Upper lobe of left lung (tissue), 6 donors: ENCODE measurements at regions not wholly inside any gene's neighbourhood (a gene's known extent, or its start where the extent isn't known, plus 50 kb on each side); places are given as distances from the start of the nearest gene placed in this dataset.

Experiments
- ATAC-seq, 2 donors: fragments of 200-7000 bp; cut with Tn5 transposase; one replicate each; pipeline ENCODE4 v1.9.1; 2022; ENCODE audit warnings: mild to moderate bottlenecking in 2 of 2, moderate library complexity in 2 of 2; ENCODE audit not compliant: low FRiP score in 2 of 2
- DNase-seq, 2 donors: peaks; one replicate each; pipeline ENCODE4 v3.0.0-alpha.2; 2019 to 2020
- H3K27ac ChIP-seq, 4 donors: fragments of 200-600 bp; sonication (generic); one replicate each; pipeline ENCODE4 v1.5.1; 2016 to 2019
- H3K27me3 ChIP-seq, 4 donors: fragments of 200-600 bp; sonication (generic); one replicate each; pipeline ENCODE4 v1.5.1; 2017 to 2019
- H3K36me3 ChIP-seq, 4 donors: fragments of 200-600 bp; sonication (generic); one replicate each; pipeline ENCODE4 v1.5.1; 2016 to 2019
- H3K4me1 ChIP-seq, 4 donors: fragments of 200-600 bp; sonication (generic); one replicate each; pipeline ENCODE4 v1.5.1; 2018 to 2019
- H3K4me3 ChIP-seq, 4 donors: fragments of 200-600 bp; sonication (generic); one replicate each; pipeline ENCODE4 v1.5.1; 2017 to 2019; ENCODE audit warnings: mild to moderate bottlenecking in 2 of 4, moderate library complexity in 1 of 4
- H3K9me3 ChIP-seq, 4 donors: fragments of 200-600 bp; sonication (generic); one replicate each; pipeline ENCODE4 v1.5.1; 2018 to 2019
- CTCF ChIP-seq, 6 experiments: fragments of 450-650 bp in 4 of 6; fragments of 200-600 bp in 2 of 6; sonication (generic) in 2 of 6; IDR thresholded peaks; one replicate each; pipeline ENCODE4 v1.5.1; 2016 to 2019; ENCODE audit warnings: antibody characterized with exemption in 6 of 6
- EP300 ChIP-seq, 4 donors: sonication (generic); formaldehyde crosslinking; IDR thresholded peaks; one replicate each; pipeline ENCODE4 v1.5.1; 2017; ENCODE audit warnings: antibody characterized with exemption in 4 of 4, control low read depth in 2 of 4
- POLR2A ChIP-seq, 4 donors: fragments of 450-650 bp; IDR thresholded peaks; one replicate each; pipeline ENCODE4 v1.5.1; 2016 to 2017; ENCODE audit warnings: antibody characterized with exemption in 4 of 4, mild to moderate bottlenecking in 2 of 4
- POLR2AphosphoS5 ChIP-seq, 2 donors: sonication (generic); formaldehyde crosslinking; IDR thresholded peaks; one replicate each; pipeline ENCODE4 v1.5.1; 2017; ENCODE audit warnings: antibody characterized with exemption in 2 of 2
- WGBS, 2 donors: methylation state at CpG; one replicate each; pipeline ENCODE4 v1.1.5; 2017 to 2018; 5-methylcytosine and 5-hydroxymethylcytosine counted together
- donor health status: DM: no; HTN: no; CAD: no; lungs with moderate emphysema.
- donor health status: DM: no; HTN: yes; CAD: no; lungs with severe emphysema.

GRCh38 chr3:64815789-64816188, 128.0 kb upstream of the ADAMTS9 start:
- Histone ChIP-seq H3K4me3 (no peak overlapping the region), H3K27ac (peak overlapping the region in 1 of 4 donors; percentile 8), H3K36me3 (no peaks in the 10 kb centered on the region), H3K9me3 (no peaks in the 10 kb centered on the region), H3K4me1 (peaks cover 0 to 2% (median 0%) of the 10 kb centered on the region in 4 donors), H3K27me3 (no peaks in the 10 kb centered on the region)
- ATAC-seq (no peak), DNase-seq (no peak)
- TF ChIP-seq CTCF (IDR thresholded peaks at IDR 0.05) (no peak), POLR2AphosphoS5 (IDR thresholded peaks at IDR 0.05) (no peak), POLR2A (IDR thresholded peaks at IDR 0.05) (no peak), EP300 (IDR thresholded peaks at IDR 0.05) (no peak)
- 61 to 64% methylated on average over 4 of the region's 4 CpGs for WGBS, 2 donors

- peak in 1 of 2 donors; percentile 19 for ATAC-seq
- DNase-seq, result no peak
- WGBS, 2 donors, result 39 to 40% methylated on average over 3 of the region's 3 CpGs
- H3K27ac ChIP-seq, result peak overlapping the region in 1 of 4 donors; percentile 11
- H3K4me1 ChIP-seq, result peaks cover 0 to 2% (median 0%) of the 10 kb centered on the region in 4 donors
- no peak overlapping the region for H3K4me3 ChIP-seq
- H3K27me3 ChIP-seq, result no peaks in the 10 kb centered on the region
- TF ChIP-seq POLR2AphosphoS5 (IDR thresholded peaks at IDR 0.05), result peak in 1 of 2 donors; percentile 81
- TF ChIP-seq EP300 (IDR thresholded peaks at IDR 0.05), result no peak
- H3K36me3 ChIP-seq, result no peaks in the 10 kb centered on the region
- no peaks in the 10 kb centered on the region for H3K9me3 ChIP-seq
Measured at GRCh38 chr3:64815195-64815631, 127.4 kb upstream of the ADAMTS9 start.

- no peak for DNase-seq
- no peaks in the 10 kb centered on the region for H3K9me3 ChIP-seq
- ATAC-seq, result no peak
- peak overlapping the region in 1 of 4 donors; percentile 46 for H3K27ac ChIP-seq
- peaks cover 0 to 2% (median 0%) of the 10 kb centered on the region in 4 donors for H3K4me1 ChIP-seq
- 74 to 86% methylated on average over 2 of the region's 2 CpGs for WGBS, 2 donors
- no peaks in the 10 kb centered on the region for H3K36me3 ChIP-seq
- no peak for TF ChIP-seq CTCF (IDR thresholded peaks at IDR 0.05)
- TF ChIP-seq EP300 (IDR thresholded peaks at IDR 0.05), result no peak
- no peak for TF ChIP-seq POLR2A (IDR thresholded peaks at IDR 0.05)
- no peak for TF ChIP-seq POLR2AphosphoS5 (IDR thresholded peaks at IDR 0.05)
- no peaks in the 10 kb centered on the region for H3K27me3 ChIP-seq
- H3K4me3 ChIP-seq, result no peak overlapping the region
Measured at GRCh38 chr3:64814351-64814750, 126.6 kb upstream of the ADAMTS9 start.

- H3K4me1 ChIP-seq, result peaks cover 0 to 2% (median 0%) of the 10 kb centered on the region in 4 donors
- no peak overlapping the region for H3K27ac ChIP-seq
- DNase-seq (no peak), ATAC-seq (no peak)
- H3K36me3 ChIP-seq, result no peaks in the 10 kb centered on the region
- H3K9me3 ChIP-seq, result no peaks in the 10 kb centered on the region
- no peak overlapping the region for H3K4me3 ChIP-seq
- TF ChIP-seq CTCF (IDR thresholded peaks at IDR 0.05), result no peak
- TF ChIP-seq POLR2AphosphoS5 (IDR thresholded peaks at IDR 0.05), result no peak
- TF ChIP-seq EP300 (IDR thresholded peaks at IDR 0.05), result no peak
- no peak for TF ChIP-seq POLR2A (IDR thresholded peaks at IDR 0.05)
- no peaks in the 10 kb centered on the region for H3K27me3 ChIP-seq
- WGBS, 2 donors, result 53% methylated on average over 3 of the region's 3 CpGs
Measured at GRCh38 chr3:64813326-64813725, 125.5 kb upstream of the ADAMTS9 start.

GRCh38 chr3:64809086-64809485, 121.3 kb upstream of the ADAMTS9 start:
- Histone ChIP-seq H3K4me1 (peaks cover 0 to 2% (median 0%) of the 10 kb centered on the region in 4 donors), H3K27ac (no peak overlapping the region), H3K4me3 (no peak overlapping the region), H3K27me3 (no peaks in the 10 kb centered on the region), H3K36me3 (no peaks in the 10 kb centered on the region), H3K9me3 (no peaks in the 10 kb centered on the region)
- 68 to 71% methylated on average over 2 of the region's 2 CpGs for WGBS, 2 donors
- DNase-seq (no peak), ATAC-seq (no peak)
- no peak for TF ChIP-seq POLR2AphosphoS5 (IDR thresholded peaks at IDR 0.05)
- TF ChIP-seq EP300 (IDR thresholded peaks at IDR 0.05), result no peak
- no peak for TF ChIP-seq CTCF (IDR thresholded peaks at IDR 0.05)
- no peak for TF ChIP-seq POLR2A (IDR thresholded peaks at IDR 0.05)
